ENCODE measurements at regions not wholly inside any gene's neighbourhood (a gene's known extent, or its start where the extent isn't known, plus 50 kb on each side); places are given as distances from the start of the nearest gene placed in this dataset.

DNA sequence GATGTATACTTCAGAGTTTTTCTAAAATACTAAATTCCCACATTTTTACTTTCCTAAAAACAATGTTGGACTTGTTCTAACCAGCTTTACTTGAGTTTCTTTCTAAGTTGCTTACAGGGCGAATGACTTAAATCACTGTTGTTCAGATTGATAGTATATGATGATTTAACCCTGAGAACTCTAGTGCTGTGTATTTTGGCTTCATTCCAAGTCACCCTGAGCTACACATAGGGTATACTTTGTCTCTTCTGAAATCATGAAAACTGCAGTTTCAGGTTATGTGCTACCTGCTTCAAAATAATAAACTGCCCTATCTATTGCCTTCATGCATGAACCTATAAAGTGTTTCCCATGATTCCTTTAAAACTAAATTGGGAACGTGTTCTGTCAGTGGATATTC is 162.5 kb upstream of the PDE3A start:
- intact Hi-C loops (cut with micrococcal nuclease): no loop called here
- 0% methylated on average over 2 of the region's 2 CpGs for WGBS (ENCODE audit: insufficient coverage, low coverage, missing lambda C conversion rate)
- CTCF ChIA-PET (ENCODE audit: low intra/inter-chr PET ratio): no interaction called here
- Histone ChIP-seq H3K4me2 (ENCODE audit: insufficient read depth, low read length) (no peak overlapping the region), H2AFZ (ENCODE audit: low read depth, low read length) (no peak overlapping the region), H3K9ac (ENCODE audit: insufficient read depth in 1 of 2, low read depth in 2 of 2, low read length in 2 of 2) (no peak overlapping the region), H3K27ac (ENCODE audit: extremely low read depth, low read depth, low read length) (no peak overlapping the region), H3K27me3 (ENCODE audit: control insufficient read depth in 2 of 2, insufficient read depth in 2 of 2, low read length in 2 of 2) (no peaks in the 10 kb centered on the region), H4K20me1 (replicated peaks; ENCODE audit: control insufficient read depth, insufficient read depth, low read length) (no peaks in the 10 kb centered on the region), H3K79me2 (ENCODE audit: control insufficient read depth, insufficient read depth, low read length) (no peaks in the 10 kb centered on the region), H3K4me3 (no peak overlapping the region), H3K4me1 (replicated peaks in 1 of 2; ENCODE audit: control insufficient read depth in 2 of 2, insufficient read depth in 2 of 2, low read length in 2 of 2) (no peaks in the 10 kb centered on the region), H3K9me1 (ENCODE audit: control insufficient read depth, insufficient read depth, low read length) (no peaks in the 10 kb centered on the region), H3K36me3 (ENCODE audit: control insufficient read depth, insufficient read depth, low read length) (no peaks in the 10 kb centered on the region), H3K9me3 (replicated peaks; ENCODE audit: control insufficient read depth, insufficient read depth, low read depth, low read length) (no peaks in the 10 kb centered on the region)
- no TSS peak for BruUV-seq (replicated peaks)
- FAIRE-seq (no peak), ATAC-seq (no peak), DNase-seq (ENCODE audit: extremely low read depth in 1 of 4, low spot score in 3 of 4) (no peak)
- TF ChIP-seq NFIC (IDR thresholded peaks at IDR 0.05): peak; percentile 10; the same call in 1 of the 2 replicates
- TF ChIP-seq ZNF696 (CRISPR knock-in tag; conservative IDR thresholded peaks at IDR 0.05): no peak
- TF ChIP-seq MCM3 (IDR thresholded peaks at IDR 0.05): no peak
- TF ChIP-seq, protein P1, sequence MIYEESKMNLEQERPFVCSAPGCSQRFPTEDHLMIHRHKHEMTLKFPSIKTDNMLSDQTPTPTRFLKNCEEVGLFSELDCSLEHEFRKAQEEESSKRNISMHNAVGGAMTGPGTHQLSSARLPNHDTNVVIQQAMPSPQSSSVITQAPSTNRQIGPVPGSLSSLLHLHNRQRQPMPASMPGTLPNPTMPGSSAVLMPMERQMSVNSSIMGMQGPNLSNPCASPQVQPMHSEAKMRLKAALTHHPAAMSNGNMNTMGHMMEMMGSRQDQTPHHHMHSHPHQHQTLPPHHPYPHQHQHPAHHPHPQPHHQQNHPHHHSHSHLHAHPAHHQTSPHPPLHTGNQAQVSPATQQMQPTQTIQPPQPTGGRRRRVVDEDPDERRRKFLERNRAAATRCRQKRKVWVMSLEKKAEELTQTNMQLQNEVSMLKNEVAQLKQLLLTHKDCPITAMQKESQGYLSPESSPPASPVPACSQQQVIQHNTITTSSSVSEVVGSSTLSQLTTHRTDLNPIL (CRISPR knock-in tag; IDR thresholded peaks at IDR 0.05): no peak
- TF ChIP-seq ZNF146 (CRISPR knock-in tag; IDR thresholded peaks at IDR 0.05; ENCODE audit: unreplicated experiment): no peak
- POLR2A ChIA-PET: no interaction called here
- in situ Hi-C loops (cut with MboI): no loop called here

- H2AFZ ChIP-seq (ENCODE audit: low read depth, low read length): no peak overlapping the region
- H3K4me1 ChIP-seq (replicated peaks in 1 of 2; ENCODE audit: control insufficient read depth in 2 of 2, insufficient read depth in 2 of 2, low read length in 2 of 2): no peaks in the 10 kb centered on the region
- no peaks in the 10 kb centered on the region for H4K20me1 ChIP-seq (replicated peaks; ENCODE audit: control insufficient read depth, insufficient read depth, low read length)
- no peak overlapping the region for H3K4me3 ChIP-seq
- BruUV-seq (replicated peaks): no TSS peak
- H3K36me3 ChIP-seq (ENCODE audit: control insufficient read depth, insufficient read depth, low read length): no peaks in the 10 kb centered on the region
- H3K9me1 ChIP-seq (ENCODE audit: control insufficient read depth, insufficient read depth, low read length): no peaks in the 10 kb centered on the region
- no peak for ATAC-seq
- no peak overlapping the region for H3K9ac ChIP-seq (ENCODE audit: insufficient read depth in 1 of 2, low read depth in 2 of 2, low read length in 2 of 2)
- no peak overlapping the region for H3K4me2 ChIP-seq (ENCODE audit: insufficient read depth, low read length)
- TF ChIP-seq FOXP4 (CRISPR knock-in tag; IDR thresholded peaks at IDR 0.05; ENCODE audit: borderline replicate concordance) (no peak), ELF1 (tag; IDR thresholded peaks at IDR 0.05) (no peak), ETV6 (IDR thresholded peaks at IDR 0.05; ENCODE audit: borderline replicate concordance in 1 of 2, low read depth in 2 of 2, low read length in 1 of 2) (no peak), ETV6 (CRISPR knock-in tag; IDR thresholded peaks at IDR 0.05; ENCODE audit: borderline replicate concordance) (no peak), SMARCA4 (IDR thresholded peaks at IDR 0.05) (no peak), MAX (CRISPR knock-in tag; IDR thresholded peaks at IDR 0.05) (no peak)
- TF ChIP-seq, protein P2, sequence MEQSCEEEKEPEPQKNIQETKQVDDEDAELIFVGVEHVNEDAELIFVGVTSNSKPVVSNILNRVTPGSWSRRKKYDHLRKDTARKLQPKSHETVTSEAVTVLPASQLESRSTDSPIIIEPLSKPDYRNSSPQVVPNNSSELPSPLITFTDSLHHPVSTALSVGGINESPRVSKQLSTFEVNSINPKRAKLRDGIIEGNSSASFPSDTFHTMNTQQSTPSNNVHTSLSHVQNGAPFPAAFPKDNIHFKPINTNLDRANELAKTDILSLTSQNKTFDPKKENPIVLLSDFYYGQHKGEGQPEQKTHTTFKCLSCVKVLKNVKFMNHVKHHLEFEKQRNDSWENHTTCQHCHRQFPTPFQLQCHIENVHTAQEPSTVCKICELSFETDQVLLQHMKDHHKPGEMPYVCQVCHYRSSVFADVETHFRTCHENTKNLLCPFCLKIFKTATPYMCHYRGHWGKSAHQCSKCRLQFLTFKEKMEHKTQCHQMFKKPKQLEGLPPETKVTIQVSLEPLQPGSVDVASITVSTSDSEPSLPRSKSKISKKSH (CRISPR knock-in tag; IDR thresholded peaks at IDR 0.05): no peak
- ChIA-PET CTCF (ENCODE audit: low intra/inter-chr PET ratio) (no interaction called here), POLR2A (no interaction called here)
- no peak for FAIRE-seq
- no peak overlapping the region for H3K27ac ChIP-seq (ENCODE audit: extremely low read depth, low read depth, low read length)
- H3K27me3 ChIP-seq (ENCODE audit: control insufficient read depth in 2 of 2, insufficient read depth in 2 of 2, low read length in 2 of 2): no peaks in the 10 kb centered on the region
- H3K9me3 ChIP-seq (replicated peaks; ENCODE audit: control insufficient read depth, insufficient read depth, low read depth, low read length): no peaks in the 10 kb centered on the region
- no peak for DNase-seq (ENCODE audit: extremely low read depth in 1 of 4, low spot score in 3 of 4)
- WGBS (ENCODE audit: insufficient coverage, low coverage, missing lambda C conversion rate): 7% methylated on average over 2 of the region's 2 CpGs
- in situ Hi-C loops (cut with MboI) (no loop called here), intact Hi-C loops (cut with micrococcal nuclease) (no loop called here)
- H3K79me2 ChIP-seq (ENCODE audit: control insufficient read depth, insufficient read depth, low read length): no peaks in the 10 kb centered on the region
These were observed 161.9 kb upstream of the PDE3A start for GRCh38 chr12:20206410-20206809.

Measured in K562 (cell line).